ENCODE measurements at regions not wholly inside any gene's neighbourhood (a gene's known extent, or its start where the extent isn't known, plus 50 kb on each side); places are given as distances from the start of the nearest gene placed in this dataset.

DNA sequence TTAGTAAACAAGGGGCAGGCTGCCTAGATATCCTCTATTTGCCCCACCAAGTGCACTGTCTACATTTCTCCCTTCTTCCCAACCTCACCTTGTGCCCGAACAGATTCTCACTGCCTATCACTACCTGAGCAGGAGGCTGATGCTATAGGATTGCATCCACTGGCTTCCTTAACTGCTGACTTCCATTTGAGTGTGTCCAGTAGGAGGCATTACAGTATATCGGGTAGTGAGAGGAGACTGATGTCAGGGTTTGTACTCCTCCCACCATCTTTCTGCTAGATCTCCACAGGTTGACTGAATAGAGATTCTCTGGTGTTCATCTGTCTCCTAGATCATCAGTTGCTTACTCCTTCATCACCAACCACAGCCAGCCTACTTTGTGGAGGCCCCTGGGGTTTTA, 796.3 kb downstream of the LRRIQ3 start:
- no peak for DNase-seq

DNA sequence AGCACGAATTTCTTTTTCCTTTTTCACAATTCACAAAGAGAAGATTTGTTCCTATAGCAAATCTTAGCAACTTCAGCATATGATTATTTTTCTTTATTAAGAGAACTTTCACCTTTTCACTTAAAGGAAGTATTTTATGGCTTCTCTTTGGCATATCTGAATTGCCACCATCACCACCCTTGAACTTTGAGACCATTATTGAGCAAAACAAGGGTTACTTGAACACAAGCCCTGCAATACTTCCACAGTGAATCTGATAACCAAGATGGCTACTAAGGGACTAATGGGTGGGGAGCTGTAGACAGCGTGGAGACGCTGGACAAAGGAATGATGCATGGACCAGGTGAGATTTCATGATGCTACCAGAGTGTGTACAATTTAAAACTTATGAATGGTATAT, 815.0 kb downstream of the LRRIQ3 start:
- H3K4me1 Mint-ChIP-seq: no peaks in the 10 kb centered on the region
- H3K4me3 Mint-ChIP-seq: no peak overlapping the region
- no peaks in the 10 kb centered on the region for H3K27me3 Mint-ChIP-seq
- ATAC-seq (ENCODE audit: low read depth) (no peak), DNase-seq (no peak)
- no peak overlapping the region for H3K27ac Mint-ChIP-seq
- H3K36me3 Mint-ChIP-seq: no peaks in the 10 kb centered on the region
- POLR2A ChIA-PET: no interaction called here
- H3K9me3 Mint-ChIP-seq: peaks cover 7% of the 10 kb centered on the region

More for the DNA sequence above, 796.3 kb downstream of the LRRIQ3 start:
- Mint-ChIP-seq H3K4me1 (no peaks in the 10 kb centered on the region), H3K36me3 (no peaks in the 10 kb centered on the region), H3K27me3 (no peaks in the 10 kb centered on the region), H3K27ac (no peak overlapping the region), H3K4me3 (no peak overlapping the region), H3K9me3 (peaks cover 3% of the 10 kb centered on the region)
- no peak for ATAC-seq (ENCODE audit: low read depth)
- POLR2A ChIA-PET: no interaction called here

GRCh38 chr1:73366734-73367413, 831.1 kb downstream of the LRRIQ3 start:
- H3K27ac Mint-ChIP-seq: no peak overlapping the region
- no peaks in the 10 kb centered on the region for H3K27me3 Mint-ChIP-seq
- H3K9me3 Mint-ChIP-seq: peaks cover 4% of the 10 kb centered on the region
- POLR2A ChIA-PET: no interaction called here
- H3K4me3 Mint-ChIP-seq: no peak overlapping the region
- DNase-seq (no peak), ATAC-seq (ENCODE audit: low read depth) (no peak)
- no peaks in the 10 kb centered on the region for H3K36me3 Mint-ChIP-seq
- no peaks in the 10 kb centered on the region for H3K4me1 Mint-ChIP-seq

- H3K27me3 Mint-ChIP-seq: no peaks in the 10 kb centered on the region
- ATAC-seq (ENCODE audit: low read depth) (no peak), DNase-seq (no peak)
- POLR2A ChIA-PET: no interaction called here
- no peaks in the 10 kb centered on the region for H3K4me1 Mint-ChIP-seq
- H3K9me3 Mint-ChIP-seq: peaks cover 7% of the 10 kb centered on the region
- peaks cover 1% of the 10 kb centered on the region for H3K36me3 Mint-ChIP-seq
- no peak overlapping the region for H3K27ac Mint-ChIP-seq
- no peak overlapping the region for H3K4me3 Mint-ChIP-seq
These were observed 839.0 kb downstream of the LRRIQ3 start for GRCh38 chr1:73359001-73359400.

GRCh38 chr1:73356485-73356884, 841.5 kb downstream of the LRRIQ3 start:
- Mint-ChIP-seq H3K36me3 (peaks cover 1% of the 10 kb centered on the region), H3K27ac (no peak overlapping the region), H3K27me3 (no peaks in the 10 kb centered on the region), H3K9me3 (peaks cover 7% of the 10 kb centered on the region), H3K4me1 (no peaks in the 10 kb centered on the region), H3K4me3 (no peak overlapping the region)
- POLR2A ChIA-PET: no interaction called here
- ATAC-seq (ENCODE audit: low read depth): no peak
- DNase-seq: no peak

GRCh38 chr1:73343947-73344346, 854.0 kb downstream of the LRRIQ3 start:
- DNase-seq (no peak), ATAC-seq (ENCODE audit: low read depth) (no peak)
- Mint-ChIP-seq H3K9me3 (peaks cover 3% of the 10 kb centered on the region), H3K27me3 (no peaks in the 10 kb centered on the region), H3K27ac (no peak overlapping the region), H3K36me3 (no peaks in the 10 kb centered on the region), H3K4me1 (no peaks in the 10 kb centered on the region), H3K4me3 (no peak overlapping the region)
- POLR2A ChIA-PET: no interaction called here

DNA sequence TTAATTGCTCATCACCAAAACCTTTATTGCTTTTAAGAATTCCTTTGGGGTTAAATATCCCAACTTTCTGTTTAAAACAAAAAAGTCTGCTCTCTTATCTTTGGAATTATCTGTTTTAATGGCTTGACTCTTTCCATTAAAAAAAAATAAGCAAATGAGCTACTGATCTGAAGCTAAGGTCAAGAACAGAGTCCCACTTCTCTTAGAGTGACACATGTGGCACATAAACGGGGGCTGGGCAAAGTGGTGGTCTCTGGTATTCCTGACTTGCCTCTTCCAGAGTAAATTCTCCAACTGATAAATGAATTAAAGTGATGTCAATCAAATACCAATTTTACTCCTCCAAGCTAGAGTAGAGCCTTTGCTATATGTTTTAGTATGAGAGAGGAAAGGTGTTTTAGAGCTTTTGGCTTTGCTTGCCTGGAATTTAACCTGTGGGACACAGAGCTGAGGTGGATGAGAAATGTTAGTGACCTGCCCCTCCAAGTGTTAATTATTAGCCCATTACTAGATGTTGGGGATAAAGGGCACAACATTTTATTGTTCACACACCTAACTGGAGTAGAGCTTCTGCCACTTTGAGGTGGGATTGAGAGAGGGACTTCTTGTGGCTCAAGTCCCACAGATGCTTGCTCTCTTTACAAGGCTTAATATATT, 864.0 kb downstream of the LRRIQ3 start:
- Mint-ChIP-seq H3K9me3 (peaks cover 3% of the 10 kb centered on the region), H3K27me3 (no peaks in the 10 kb centered on the region), H3K4me3 (no peak overlapping the region), H3K27ac (no peak overlapping the region), H3K4me1 (no peaks in the 10 kb centered on the region), H3K36me3 (no peaks in the 10 kb centered on the region)
- POLR2A ChIA-PET: no interaction called here
- DNase-seq (no peak), ATAC-seq (ENCODE audit: low read depth) (no peak)

- Mint-ChIP-seq H3K4me3 (no peak overlapping the region), H3K36me3 (no peaks in the 10 kb centered on the region), H3K27me3 (no peaks in the 10 kb centered on the region), H3K27ac (no peak overlapping the region), H3K9me3 (peaks cover 8% of the 10 kb centered on the region), H3K4me1 (no peaks in the 10 kb centered on the region)
- POLR2A ChIA-PET: no interaction called here
- DNase-seq: no peak
- no peak for ATAC-seq (ENCODE audit: low read depth)
These were observed 866.2 kb downstream of the LRRIQ3 start for GRCh38 chr1:73331726-73332125.

DNA sequence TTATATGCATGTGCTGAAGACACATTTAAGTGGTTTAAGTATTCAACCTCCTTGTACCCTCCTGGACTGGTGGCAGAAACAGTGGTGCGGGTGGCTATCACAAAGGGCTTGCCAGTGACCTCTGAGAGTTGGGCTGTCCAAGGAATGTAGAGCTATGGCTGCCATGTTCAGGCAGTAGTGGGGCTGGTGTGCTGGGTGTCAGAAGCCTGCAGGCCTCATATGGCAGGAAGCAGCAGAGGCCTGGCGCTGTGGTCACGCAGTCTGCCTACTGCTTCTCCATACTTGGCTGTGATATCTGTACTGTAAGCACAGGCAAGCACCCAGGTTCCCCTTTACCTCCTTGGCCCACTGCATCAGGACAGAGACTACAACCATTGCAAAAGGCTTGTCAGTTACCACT, 870.0 kb downstream of the LRRIQ3 start:
- ATAC-seq (ENCODE audit: low read depth) (no peak), DNase-seq (no peak)
- POLR2A ChIA-PET: no interaction called here
- Mint-ChIP-seq H3K4me1 (no peaks in the 10 kb centered on the region), H3K27me3 (no peaks in the 10 kb centered on the region), H3K9me3 (peaks cover 10% of the 10 kb centered on the region), H3K4me3 (no peak overlapping the region), H3K27ac (no peak overlapping the region), H3K36me3 (no peaks in the 10 kb centered on the region)

GRCh38 chr1:73327180-73327793, 870.7 kb downstream of the LRRIQ3 start:
- H3K36me3 Mint-ChIP-seq: no peaks in the 10 kb centered on the region
- H3K27ac Mint-ChIP-seq: no peak overlapping the region
- POLR2A ChIA-PET: no interaction called here
- no peaks in the 10 kb centered on the region for H3K27me3 Mint-ChIP-seq
- ATAC-seq (ENCODE audit: low read depth) (no peak), DNase-seq (no peak)
- no peaks in the 10 kb centered on the region for H3K4me1 Mint-ChIP-seq
- H3K4me3 Mint-ChIP-seq: no peak overlapping the region
- H3K9me3 Mint-ChIP-seq: peaks cover 8% of the 10 kb centered on the region

GRCh38 chr1:73326663-73327062, 871.3 kb downstream of the LRRIQ3 start:
- no peaks in the 10 kb centered on the region for H3K27me3 Mint-ChIP-seq
- no peak for DNase-seq

DNA sequence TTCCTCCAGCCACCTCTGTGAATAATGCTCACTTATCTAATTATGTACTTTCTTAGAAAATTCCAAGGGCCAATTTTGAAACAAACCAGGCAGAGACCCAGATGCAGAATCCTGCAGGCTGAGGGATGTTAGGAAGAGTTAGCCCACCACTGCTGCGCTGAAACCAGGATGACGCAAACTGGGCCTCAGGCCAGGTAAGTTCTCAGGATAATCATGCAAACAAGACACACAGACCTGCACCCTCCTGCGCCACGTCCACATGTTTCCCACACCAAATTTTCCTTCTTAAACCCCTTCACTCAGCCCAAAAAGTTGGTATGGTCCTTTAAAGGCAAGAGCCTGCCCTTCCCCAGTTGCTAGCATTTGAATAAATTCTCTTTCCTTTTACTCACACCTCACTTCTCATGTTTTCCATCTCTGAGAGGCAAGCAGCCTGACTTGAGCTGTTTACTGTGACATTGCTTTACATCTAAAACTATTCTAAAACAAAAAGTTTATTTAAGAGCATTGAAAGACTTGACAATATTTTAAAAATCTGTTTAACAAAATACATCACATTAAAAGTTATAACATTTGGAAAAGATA, 887.1 kb downstream of the LRRIQ3 start:
- Mint-ChIP-seq H3K9me3 (no peaks in the 10 kb centered on the region), H3K36me3 (no peaks in the 10 kb centered on the region)
- ATAC-seq (ENCODE audit: low read depth): no peak

More at GRCh38 chr1:73326663-73327062, 871.3 kb downstream of the LRRIQ3 start:
- Mint-ChIP-seq H3K36me3 (no peaks in the 10 kb centered on the region), H3K9me3 (peaks cover 8% of the 10 kb centered on the region), H3K27ac (no peak overlapping the region), H3K4me3 (no peak overlapping the region), H3K4me1 (no peaks in the 10 kb centered on the region)
- POLR2A ChIA-PET: no interaction called here
- no peak for ATAC-seq (ENCODE audit: low read depth)

GRCh38 chr1:73306899-73307555, 890.9 kb downstream of the LRRIQ3 start:
- Mint-ChIP-seq H3K27me3 (no peaks in the 10 kb centered on the region), H3K4me3 (no peak overlapping the region), H3K27ac (no peak overlapping the region), H3K9me3 (peaks cover 4% of the 10 kb centered on the region), H3K36me3 (no peaks in the 10 kb centered on the region), H3K4me1 (no peaks in the 10 kb centered on the region)
- no peak for ATAC-seq (ENCODE audit: low read depth)
- POLR2A ChIA-PET: no interaction called here
- no peak for DNase-seq

More for the DNA sequence above, 887.1 kb downstream of the LRRIQ3 start:
- H3K4me3 Mint-ChIP-seq: no peak overlapping the region
- POLR2A ChIA-PET: no interaction called here
- H3K4me1 Mint-ChIP-seq: no peaks in the 10 kb centered on the region
- H3K27me3 Mint-ChIP-seq: no peaks in the 10 kb centered on the region
- no peak overlapping the region for H3K27ac Mint-ChIP-seq
- DNase-seq: no peak

All from activated naive CD8-positive, alpha-beta T cell treated with anti-CD3 and anti-CD28 coated beads, Interleukin-2, amount 10 ng/mL, durations not matched to agents 7 days and 5 days (primary cell).